ENCODE measurements at regions not wholly inside any gene's neighbourhood (a gene's known extent, or its start where the extent isn't known, plus 50 kb on each side); places are given as distances from the start of the nearest gene placed in this dataset.
A peak's percentile ranks its signal among the peaks of the same experiment; 100 is the strongest.

DNA sequence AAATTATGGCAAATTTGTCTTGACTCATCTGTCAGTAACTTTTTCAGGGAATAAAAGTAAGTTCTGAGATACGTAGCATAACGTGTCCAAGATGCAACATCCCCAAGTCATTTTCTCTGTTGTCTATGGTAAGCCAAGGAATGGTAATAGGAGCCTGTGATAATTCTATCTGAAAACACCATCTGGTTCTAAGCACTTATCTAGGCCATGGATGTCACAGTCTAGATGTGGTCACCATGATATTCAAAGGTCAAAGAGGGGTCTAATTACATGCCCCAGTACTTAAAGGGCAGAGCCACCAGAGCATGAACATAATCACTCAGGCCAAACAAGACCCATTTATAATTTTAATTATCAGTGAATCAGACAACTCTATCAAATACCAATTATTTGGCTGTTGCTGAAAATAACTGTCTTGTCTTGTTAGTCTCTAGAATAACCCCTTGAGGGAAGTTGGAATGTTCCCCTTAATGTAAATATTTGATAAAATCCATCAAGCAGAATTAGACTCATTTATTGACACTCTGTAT lies 225.1 kb upstream of the MPPED2 start:
- no peak for DNase-seq

DNA sequence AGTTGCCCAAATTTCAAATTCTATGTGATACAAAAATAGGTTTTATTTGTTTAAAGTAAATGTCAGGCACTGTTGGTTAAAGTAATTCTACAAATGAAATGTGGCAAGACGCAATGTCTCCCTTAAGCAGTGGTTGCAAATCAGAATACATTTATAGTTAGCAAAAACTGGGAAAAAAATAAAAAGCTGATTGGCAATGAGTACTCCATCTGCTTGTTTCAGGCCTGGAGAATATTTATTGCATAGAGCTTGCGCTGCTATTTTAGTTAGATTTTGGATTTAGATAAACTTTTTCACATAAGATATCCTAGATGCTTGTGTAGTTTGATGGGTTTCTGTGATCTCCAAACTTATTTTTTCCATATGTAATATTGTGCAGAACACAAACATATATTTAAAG lies 224.0 kb upstream of the MPPED2 start:
- no peak for DNase-seq

DNA sequence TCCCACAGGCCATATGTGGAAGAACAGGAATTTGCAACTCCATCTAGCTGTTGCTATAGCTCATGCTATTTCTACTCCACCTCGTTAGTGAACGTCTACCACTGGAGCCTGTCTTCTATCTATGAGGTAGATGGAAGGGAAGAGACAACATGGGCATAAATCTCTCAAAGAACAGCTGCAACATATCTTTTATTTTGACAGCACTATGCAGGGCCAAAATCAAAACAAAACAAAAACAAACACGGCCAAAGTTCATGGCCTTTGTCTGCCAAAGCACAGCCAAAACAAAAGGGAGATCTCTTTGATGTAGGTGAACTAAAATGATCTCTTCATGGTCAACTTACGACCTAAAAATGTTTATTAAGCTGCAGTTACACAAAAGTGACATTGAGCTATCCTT lies 215.2 kb upstream of the MPPED2 start:
- DNase-seq: no peak

DNA sequence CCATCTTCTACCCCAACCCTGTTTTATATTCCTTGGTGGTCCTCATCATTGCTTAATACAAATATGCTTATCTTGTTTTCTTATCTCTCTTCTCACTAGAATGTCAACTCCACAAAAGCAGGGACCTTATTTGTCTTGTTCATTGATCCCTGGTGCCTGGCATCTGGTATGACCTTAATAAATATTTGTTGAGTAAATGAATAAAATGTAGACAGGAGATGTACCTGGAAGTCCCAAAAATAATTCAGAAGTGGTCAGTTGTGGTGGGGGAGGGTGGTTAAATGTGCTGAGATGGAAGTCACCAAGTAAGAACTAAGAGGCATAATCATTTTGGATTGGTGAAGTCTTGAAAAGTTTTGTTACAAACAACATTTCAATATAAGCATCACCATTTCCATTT lies 214.8 kb upstream of the MPPED2 start:
- no peak for DNase-seq

DNA sequence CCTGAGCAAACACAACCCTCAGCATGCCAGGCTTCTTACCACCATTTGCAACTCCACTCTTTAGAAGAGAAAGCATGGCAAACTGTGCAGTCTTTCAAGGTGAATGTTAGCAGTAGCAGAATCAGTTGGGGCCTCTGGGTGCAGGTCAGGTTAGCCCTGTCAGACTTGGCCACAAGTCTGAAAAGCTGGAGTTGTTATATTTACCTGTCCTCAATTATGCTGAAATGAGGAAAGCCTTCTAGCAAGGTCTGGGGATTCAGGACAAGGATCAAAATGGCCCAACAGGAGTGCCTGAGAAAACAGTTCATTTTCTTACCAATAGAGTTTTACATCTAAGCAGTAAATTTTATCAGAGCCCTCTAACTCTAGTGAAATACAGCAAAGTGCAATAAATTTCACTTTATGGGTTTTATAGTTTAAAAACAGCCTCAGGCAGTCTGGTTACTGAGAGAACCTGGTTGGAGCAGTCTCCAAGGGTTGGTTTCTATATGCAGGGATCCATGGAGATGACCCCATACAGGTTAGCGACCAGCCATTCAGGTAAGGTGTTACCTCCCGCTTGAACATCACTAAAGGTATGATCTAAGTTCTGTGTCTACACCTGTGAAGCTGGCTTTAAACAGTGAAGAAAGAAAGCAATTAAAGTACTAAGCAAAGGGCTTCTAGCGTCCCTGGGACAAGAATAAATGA lies 212.5 kb upstream of the MPPED2 start:
- DNase-seq: no peak

DNA sequence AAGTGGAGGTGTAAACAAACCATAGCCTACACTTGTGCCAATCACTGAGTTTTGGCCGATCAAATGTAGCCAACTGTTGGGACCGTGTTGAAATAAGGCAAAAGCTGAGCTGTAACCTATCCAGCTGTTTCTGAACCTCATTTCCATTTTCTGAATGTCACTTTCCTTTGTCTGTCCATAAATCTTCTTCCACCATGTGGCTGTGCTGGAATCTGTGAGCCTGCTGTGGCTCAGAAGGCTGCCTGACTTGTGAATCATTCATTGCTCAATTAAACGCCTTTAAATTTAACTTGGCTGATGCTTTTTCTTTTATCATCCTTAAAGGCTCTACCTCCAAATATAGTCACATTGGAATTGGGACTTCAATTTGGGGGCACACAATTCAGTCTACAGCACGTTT lies 203.1 kb upstream of the MPPED2 start:
- no peak for DNase-seq

DNA sequence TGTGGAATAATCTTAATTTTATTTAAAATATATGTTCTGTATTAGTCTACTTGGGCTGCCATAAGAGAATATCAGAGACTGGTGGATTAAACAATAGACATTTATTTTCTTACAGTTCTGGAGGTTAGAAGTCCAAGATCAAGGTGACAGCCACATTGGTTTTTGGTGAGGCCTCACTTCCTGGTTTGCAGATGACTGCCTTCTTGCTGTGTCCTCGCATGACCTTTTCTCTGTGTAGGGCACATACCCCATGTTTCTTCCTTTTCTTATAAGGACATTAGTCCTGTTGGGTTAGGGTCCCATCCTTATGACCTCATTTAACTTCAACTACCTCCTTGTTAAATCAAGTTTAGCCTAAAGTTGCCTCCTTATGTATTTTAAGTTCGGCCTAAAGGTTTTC lies 202.7 kb upstream of the MPPED2 start:
- DNase-seq: no peak

DNA sequence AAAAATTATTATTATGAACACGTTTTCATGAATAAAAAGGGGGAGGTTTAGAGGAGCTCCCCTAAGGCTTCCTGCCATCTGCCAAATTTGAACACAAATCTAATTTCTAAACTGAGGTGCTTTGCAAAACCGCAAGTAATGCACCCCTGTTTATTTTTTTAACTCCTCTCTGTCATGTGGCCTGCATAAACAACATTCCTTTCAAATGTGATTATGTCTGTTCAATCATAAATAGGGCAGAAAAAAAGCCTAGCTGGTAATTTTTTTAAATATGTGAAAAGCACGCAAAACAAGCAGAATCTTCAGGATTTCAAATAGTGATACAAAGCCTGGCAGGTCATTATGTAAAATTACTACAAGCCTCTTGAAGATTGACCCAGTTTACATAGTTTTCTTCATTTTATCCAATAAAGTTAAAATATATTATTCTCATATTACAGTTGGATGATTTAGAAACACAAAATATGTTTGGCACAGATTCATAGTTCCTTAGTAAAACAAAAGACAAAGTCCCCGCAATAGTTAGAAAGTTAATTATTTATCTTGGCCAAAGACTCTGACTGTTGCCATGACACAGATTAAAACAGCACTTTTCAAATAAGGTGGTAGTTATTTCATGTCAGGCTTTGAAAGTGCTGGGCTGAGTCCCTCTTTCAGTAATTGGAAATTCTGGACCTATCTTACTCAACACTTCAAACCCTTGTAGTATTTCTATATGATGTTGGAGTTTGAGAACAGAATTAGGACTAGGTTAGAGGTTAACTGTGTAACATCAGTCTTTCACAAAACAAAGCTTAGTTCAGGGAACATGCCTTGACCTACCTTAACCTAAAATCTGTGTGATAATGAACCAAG lies 200.3 kb upstream of the MPPED2 start:
- no peak for DNase-seq

DNA sequence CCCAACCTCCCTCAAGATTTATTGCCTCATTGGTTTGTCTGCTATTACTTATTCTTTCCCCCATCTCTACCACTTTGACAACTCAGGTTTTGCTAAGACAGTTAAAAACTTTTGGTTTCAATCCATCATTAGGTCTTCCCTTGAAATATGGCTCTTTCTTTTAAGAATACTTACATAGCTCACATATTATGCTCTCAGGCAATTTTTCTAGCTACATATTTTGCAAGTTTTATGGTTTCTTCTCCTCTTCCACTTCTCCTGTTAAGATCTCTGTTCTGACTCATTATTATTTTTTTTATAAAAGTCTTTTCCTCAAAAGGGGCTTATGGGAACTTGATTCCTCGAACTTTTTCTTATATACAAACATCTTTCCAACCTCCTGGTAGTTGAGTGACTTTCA lies 192.4 kb upstream of the MPPED2 start:
- no peak for DNase-seq

DNA sequence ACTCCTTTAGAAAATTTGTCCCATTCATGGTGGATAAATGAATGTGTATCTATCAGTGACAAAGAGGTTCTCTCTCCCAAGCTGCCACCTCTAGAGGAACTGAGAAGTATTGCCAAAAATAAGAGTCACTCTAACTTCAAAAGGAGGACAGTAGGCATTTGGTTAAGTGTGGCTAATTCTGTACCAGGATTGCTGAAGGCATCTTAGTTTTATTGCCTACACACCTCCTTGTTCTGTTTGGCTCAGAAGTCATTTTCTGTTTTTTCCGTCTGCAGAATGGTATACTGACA lies 189.0 kb upstream of the MPPED2 start:
- no peak for DNase-seq

DNA sequence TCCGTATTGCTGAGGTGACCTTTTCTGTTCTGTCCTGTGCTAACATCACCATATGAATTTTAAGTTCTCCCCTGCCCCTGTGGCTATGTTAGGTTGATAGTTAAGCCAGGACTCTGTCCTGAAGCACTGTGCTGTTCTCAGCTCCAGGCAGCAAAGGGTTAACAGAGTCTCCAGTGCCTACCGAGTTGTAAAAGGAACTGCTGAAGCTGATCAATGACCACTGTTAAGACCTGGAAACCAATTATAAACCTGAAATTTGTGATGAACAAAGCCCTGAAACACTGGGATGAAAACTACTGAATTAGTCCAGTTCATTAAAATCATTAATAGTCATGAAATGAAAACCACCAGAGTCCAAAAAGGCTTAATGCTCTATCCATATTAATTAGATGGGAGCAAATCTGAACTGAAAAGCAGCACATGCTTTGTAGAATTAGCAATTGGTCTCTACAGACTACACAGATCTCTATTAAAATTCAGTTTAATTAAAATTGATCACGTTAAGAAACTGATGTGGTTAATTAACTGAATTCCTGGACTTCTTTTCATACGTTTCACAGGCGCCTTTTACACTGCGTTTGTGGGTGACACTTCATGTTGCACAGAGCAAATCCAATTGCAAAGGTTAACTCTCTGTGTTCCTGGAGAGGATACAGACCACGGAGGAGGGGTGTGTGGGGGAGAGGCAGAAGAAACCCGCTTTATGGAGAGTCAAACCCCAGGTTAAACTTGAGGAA lies 188.5 kb upstream of the MPPED2 start:
- peak in 9 of 56 donors; percentile 0 to 35 (median 3) for DNase-seq

DNA sequence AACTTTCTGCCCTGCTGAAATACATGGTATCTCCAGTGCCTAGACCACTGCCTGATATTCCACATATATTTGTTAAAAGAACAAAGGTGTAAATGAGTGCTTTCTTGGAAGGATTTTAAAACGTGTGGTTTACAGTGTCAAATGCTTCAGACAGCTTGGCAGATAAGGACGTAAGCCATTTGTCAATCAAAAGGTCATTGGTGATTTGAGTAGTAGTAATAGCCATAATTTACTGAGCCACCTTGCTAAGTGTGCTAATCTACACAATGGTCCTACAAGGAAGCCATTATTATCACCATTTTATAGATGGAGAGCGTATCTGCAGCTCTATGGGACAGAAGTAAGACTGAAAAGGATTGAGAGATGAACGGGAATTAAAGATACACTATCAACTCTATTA lies 186.8 kb upstream of the MPPED2 start:
- DNase-seq: no peak

DNA sequence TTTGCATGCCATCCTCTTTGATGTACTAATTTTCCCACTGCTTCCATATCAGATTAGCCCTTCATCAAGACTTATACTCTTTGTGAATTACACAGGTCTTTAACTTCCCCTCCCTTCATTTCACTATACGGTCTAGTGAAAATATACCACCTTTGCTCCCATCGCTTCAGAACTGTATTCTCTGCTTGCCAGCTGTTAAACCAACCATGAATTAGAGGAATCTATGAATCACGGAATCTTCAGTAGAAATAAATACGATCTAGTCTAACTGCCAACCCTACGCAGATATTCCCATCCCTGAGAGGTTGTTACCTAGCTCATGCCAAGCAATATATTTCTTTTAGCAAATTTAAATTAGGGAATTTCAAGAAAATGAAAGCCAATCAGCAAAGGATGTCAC lies 177.8 kb upstream of the MPPED2 start:
- no peak for DNase-seq

DNA sequence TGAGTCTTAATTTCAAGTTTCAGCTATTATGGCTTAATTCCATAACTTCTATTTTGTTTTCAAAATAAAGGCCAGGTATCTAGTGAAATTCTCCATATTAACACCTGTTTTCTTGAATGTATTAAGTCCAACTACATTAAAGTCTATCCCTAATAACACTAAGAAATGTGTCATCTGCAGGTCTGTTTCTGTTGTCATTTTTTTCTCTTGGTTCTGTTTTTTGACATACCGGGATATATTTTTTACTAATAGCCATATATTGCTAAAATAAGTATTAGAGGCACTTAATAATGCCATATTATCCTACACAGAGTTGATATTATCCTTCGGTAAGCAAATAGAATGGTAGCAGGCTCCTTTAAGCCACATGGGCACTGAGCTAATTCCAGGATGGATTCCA lies 176.0 kb upstream of the MPPED2 start:
- no peak for DNase-seq

DNA sequence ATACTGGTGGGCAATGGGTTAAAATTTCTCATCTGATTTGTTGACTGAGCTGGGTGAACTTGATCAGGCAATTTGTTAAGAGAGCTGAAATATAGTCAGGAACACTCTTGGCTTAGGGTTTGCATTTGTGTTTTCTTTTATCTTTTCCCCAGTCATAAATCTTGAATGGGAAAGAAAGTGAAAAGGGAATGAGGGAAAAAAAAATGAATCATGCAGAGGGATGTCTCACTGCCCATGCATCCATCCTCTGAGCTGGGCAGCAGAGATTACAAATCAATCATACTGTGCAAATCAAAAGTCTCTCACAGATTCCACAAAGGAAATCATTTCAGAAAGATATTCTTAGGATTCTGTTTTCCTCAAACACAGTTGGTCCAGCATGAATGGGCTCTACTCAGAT lies 174.2 kb upstream of the MPPED2 start:
- DNase-seq: no peak

DNA sequence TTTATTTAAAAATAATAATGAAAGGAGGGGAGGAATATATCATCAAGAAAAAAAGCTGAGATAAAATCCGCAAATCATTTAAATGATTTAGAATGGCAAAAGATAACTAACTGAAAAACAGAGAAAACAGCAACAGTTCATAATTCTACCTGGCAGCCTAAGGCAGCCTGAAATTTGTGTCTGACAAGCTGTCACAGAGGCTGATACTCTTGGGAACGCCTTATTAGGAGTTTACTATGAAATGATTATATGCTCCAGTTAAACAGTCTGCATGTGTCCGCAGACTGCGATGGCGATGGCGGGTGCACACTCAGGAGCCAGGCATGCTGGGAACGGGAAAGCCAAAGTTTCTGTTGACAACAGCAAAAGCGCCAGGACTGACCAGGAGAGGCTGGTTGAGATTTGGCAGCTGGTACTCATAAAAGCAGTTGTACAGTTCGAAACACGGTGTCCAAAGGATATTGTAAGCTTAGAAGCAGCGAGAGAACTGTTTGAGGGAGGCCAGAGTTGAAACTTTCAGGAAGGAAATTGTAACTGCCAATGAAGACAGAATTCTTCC lies 172.9 kb upstream of the MPPED2 start:
- DNase-seq: no peak

DNA sequence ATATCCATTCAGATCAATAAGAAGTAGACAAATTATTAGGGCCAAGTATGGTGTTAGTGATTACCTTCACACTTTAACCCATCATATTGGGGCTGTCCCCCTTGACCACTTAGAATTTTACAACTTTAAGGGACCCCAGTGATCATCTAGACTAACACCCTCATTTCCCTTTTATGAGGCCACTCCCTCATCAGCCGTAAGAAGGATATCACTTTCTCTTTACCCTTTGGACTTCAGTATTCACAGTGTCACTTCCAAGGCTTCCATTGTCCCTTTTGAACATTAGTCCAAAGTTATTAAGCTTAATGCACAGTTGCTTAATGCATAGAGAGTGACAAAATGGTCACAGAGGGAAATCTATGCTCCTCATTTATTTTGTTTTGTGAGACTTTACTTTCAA lies 172.4 kb upstream of the MPPED2 start:
- DNase-seq: no peak

DNA sequence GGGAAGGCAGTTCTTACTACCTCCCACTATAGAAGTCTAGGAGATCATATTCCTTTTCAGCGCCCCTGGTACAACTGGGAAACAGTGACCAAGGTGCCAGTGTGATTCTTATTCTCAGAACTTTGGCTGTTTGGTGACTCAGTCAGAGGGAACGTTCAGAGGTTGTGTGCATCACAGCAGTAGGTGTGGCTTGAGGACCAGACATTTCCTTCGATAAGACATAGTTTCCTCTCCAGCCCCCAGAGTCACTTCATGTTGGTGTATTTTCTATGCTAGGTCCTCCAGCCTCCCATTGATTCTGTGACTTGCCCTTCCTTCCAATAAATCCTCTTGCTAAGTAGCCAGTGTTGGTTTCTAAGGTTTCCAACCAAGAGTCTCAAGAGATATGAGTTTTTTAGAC lies 171.9 kb upstream of the MPPED2 start:
- DNase-seq: no peak

DNA sequence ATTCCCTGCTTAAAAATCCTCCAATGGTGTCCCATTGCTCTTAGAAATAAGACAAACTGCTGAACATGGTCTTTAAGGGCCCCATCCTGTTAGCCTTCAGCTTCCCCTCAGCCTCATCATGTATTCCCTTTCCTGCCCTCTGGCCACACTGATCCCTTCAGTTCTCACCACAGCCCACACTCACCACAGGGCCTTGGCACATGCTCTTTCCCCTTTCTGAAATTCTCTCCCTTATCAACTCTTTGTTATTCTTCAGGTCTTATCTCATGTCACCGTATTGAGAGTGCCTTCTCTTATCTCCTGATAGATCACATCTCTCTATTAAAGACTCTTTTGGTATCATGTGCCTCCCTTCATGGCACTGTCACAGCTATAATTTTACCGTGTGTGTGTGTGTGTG lies 167.8 kb upstream of the MPPED2 start:
- DNase-seq: no peak

DNA sequence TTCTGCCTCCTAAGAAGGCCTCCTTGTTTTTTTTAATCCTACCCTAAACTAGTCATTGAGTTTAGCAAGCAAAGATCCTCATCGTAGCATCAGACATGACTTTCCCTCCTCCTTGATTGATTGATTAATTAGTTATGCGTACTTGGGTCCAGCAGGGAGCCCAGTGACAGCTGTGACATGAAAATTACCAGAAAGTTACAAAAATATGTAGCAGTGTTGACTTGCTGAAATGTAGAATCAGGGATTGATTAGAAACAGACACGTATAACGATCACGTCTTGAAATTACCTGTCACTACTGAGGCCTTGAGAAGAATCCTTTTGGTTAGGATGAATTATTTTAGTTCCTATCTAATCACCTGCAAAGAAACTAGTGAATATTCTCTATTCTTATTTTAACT lies 167.4 kb upstream of the MPPED2 start:
- no peak for DNase-seq

DNA sequence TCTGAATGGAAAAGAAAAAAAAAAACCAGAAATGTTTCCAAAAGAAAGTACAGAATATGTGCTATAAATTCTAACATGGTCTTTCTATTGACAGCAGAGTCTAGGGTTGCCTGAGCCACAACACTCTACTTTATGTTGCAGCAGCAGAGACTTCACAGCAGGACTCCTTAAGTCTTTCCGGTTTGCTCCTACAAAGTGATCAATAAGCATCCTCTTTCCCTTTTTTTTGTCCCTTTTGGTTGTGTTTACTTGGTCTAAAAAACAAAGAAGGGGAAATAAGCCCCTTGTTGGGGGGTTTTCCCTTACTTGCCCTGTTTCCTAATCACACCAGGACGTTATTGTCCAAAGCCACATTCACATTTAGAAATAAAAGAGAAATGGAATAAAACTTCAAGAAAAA lies 163.1 kb upstream of the MPPED2 start:
- no peak for DNase-seq

DNA sequence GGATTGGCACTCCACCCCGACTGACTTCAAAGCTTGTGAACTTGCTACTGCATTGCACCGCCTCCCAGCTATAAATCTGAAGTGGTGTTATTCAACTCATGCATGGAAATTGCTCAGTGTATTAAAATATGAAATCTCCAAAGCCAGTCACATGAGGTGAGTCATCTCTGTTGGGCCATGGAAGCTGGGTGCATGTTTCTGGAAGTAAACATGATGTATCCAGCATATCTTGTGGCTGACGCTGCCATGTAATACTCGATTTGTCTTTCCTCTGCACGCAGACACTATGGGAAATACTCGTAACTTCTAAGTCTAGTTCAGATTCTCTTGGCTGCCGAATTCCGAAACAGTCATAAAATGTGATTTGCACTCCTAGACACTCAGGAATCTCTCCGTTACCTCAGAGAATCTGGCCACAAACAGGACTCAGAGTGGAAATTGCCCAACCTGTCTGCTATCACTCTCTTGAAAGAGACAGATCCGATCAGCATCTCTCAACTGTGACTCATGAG lies 154.9 kb upstream of the MPPED2 start:
- no peak for DNase-seq

Measured in nucleus accumbens (tissue), 56 donors.